ENCODE measurements at regions not wholly inside any gene's neighbourhood (a gene's known extent, or its start where the extent isn't known, plus 50 kb on each side); places are given as distances from the start of the nearest gene placed in this dataset.
"Not testable (repeated sequence)": the region's sequence is repeated elsewhere in the genome, so short reads cannot be mapped to it uniquely, and the experiment has no call there.

DNA sequence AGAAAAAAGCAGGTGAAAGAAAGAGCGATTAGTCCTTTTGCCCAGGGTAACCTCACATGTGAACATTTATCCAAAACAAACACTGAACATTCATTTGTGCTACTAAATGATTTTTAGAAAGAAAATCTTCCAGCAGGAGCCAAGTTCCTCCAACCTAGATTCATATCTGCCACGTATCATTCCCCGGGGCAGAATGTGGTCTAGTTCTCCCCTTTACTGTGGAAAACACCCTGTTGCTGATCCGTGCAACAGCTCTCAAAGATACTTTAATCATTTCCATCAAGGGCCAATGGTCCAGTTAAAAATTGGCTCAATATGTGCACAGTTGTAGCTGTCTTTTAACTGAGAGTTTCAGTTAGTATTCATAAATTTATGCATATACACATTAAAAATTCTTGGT is 479.1 kb downstream of the ATP23 start:
- no peak overlapping the region for H3K27ac Mint-ChIP-seq
- no peak for DNase-seq (ENCODE audit: low spot score in 2 of 2)
- peaks cover 4% of the 10 kb centered on the region for H3K9me3 Mint-ChIP-seq
- ATAC-seq (ENCODE audit: low read depth) = no peak
- no peaks in the 10 kb centered on the region for H3K4me1 Mint-ChIP-seq
- H3K4me3 Mint-ChIP-seq = no peak overlapping the region
- H3K27me3 Mint-ChIP-seq = peaks cover 3% of the 10 kb centered on the region
- no peaks in the 10 kb centered on the region for H3K36me3 Mint-ChIP-seq

DNA sequence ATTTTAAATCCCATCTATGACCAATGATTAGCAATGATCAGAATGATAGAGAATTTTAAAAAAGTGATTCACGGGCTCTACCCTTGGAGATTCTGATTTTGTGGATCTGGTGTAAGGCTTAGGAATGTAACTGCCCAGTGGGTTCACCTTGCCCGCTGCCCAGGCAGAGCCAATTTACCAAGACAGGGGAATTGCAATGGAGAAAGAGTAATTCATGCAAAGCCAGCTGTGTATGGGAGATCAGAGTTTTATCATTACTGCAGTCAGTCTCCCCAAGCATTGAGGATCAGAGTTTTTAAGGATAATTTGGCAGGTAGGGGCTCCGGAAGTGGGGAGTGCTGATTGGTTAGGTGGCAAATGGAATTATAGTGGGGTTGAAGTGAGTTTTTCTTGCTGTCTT is 480.6 kb downstream of the ATP23 start:
- no peak overlapping the region for H3K4me3 Mint-ChIP-seq
- no peaks in the 10 kb centered on the region for H3K36me3 Mint-ChIP-seq
- no peak overlapping the region for H3K27ac Mint-ChIP-seq
- H3K4me1 Mint-ChIP-seq = no peaks in the 10 kb centered on the region
- DNase-seq (ENCODE audit: low spot score in 2 of 2) (no peak), ATAC-seq (ENCODE audit: low read depth) (no peak)
- peaks cover 4% of the 10 kb centered on the region for H3K9me3 Mint-ChIP-seq
- peaks cover 3% of the 10 kb centered on the region for H3K27me3 Mint-ChIP-seq

DNA sequence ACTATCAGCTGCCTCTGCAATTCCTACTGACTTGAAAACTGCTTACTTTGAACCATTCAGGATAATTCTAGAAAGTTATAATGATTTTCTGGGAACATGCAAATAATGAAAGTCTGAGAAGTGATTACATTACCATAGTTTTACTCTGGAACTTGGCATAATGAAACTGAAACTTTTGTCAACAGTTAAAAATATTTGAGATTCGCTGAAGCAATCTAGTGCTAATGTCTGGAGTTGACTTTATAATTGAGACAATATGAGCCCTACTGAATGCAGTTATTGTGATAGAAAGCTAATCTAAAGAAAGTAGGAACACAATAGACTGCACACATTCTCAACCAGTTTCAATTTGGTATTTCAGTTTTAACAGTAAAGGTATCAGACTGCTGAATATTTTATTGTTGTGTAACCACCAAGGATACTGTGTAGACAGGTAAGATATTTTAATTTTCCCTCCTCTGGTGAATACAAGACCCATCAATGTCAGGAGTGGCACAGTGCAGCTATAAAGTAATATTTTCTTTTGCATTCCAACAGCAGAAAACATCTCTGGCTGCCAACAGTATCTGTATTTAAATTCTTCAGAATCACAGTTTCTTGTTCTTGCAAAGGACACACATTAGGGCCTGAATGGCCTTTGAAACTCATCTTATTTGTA is 483.5 kb downstream of the ATP23 start:
- no peaks in the 10 kb centered on the region for H3K36me3 Mint-ChIP-seq
- ATAC-seq (ENCODE audit: low read depth) (no peak), DNase-seq (ENCODE audit: low spot score in 2 of 2) (no peak)
- H3K27ac Mint-ChIP-seq = no peak overlapping the region
- no peaks in the 10 kb centered on the region for H3K4me1 Mint-ChIP-seq
- H3K27me3 Mint-ChIP-seq = peaks cover 4% of the 10 kb centered on the region
- no peak overlapping the region for H3K4me3 Mint-ChIP-seq
- peaks cover 3% of the 10 kb centered on the region for H3K9me3 Mint-ChIP-seq

DNA sequence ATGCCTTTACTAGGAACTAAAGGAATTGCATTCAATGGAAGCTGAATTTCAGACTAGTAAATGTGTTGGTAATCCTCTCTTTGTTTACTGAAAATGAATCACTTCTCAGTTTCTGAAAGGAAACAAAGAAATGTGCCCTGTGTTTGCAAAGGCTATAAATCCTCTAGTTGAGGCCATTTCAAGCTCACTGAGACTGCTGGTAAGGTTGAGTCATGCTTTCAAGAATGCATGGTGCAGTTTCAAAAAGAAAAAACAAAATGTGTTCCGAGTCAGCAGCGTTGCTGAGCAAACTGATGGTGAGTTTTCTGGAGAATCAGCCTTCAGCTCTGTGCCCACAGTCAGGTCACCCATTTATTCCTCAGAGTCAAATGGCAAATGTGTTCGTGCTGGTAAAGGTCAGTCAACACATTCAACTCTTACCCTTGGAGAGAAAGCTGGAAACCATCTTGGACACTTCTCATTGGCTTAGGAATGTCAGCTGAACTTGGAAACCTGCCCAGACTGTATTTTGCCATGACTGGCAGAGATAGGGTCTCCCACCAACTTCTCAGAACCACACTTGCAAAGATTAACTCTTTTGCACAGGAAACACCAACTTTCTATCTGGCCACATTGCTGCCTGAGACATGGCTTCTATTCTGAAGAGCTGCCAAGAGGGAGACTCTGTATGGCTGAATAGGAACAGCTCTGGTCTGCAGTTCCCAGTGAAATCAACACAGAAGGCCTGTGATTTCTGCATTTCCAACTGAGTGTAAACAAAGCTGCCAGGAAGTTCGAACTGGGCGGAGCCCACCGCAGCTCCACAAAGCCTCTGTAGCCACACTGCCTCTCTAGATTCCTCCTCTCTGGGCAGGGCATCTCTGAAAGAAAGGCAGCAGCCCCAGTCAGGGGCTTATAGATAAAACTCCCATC is 484.4 kb downstream of the ATP23 start:
- ATAC-seq (ENCODE audit: low read depth) (no peak), DNase-seq (ENCODE audit: low spot score in 2 of 2) (no peak)
- peaks cover 4% of the 10 kb centered on the region for H3K27me3 Mint-ChIP-seq
- H3K36me3 Mint-ChIP-seq = no peaks in the 10 kb centered on the region
- peaks cover 3% of the 10 kb centered on the region for H3K9me3 Mint-ChIP-seq
- H3K4me3 Mint-ChIP-seq = no peak overlapping the region
- no peaks in the 10 kb centered on the region for H3K4me1 Mint-ChIP-seq
- no peak overlapping the region for H3K27ac Mint-ChIP-seq

DNA sequence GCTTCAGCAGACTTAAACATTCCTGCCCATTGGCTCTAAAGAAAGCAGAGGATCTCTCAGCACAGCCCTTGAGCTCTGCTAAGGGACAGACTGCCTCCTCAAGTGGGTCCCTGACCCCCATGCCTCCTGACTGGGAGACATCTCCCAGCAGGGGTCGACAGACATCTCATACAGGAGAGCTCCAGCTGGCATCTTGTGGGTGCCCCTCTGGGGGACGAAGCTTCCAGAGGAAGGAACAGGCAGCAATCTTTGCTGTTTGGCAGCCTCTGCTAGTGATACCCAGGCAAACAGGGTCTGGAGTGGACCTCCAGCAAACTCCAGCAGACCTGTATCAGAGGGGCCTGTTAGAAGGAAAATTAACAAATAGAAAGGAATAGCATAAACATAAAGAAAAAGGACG is 485.1 kb downstream of the ATP23 start:
- H3K4me1 Mint-ChIP-seq; H3K27ac Mint-ChIP-seq; H3K27me3 Mint-ChIP-seq; ATAC-seq (ENCODE audit: low read depth); DNase-seq (ENCODE audit: low spot score in 2 of 2); H3K36me3 Mint-ChIP-seq; H3K9me3 Mint-ChIP-seq; H3K4me3 Mint-ChIP-seq: not testable (repeated sequence)

DNA sequence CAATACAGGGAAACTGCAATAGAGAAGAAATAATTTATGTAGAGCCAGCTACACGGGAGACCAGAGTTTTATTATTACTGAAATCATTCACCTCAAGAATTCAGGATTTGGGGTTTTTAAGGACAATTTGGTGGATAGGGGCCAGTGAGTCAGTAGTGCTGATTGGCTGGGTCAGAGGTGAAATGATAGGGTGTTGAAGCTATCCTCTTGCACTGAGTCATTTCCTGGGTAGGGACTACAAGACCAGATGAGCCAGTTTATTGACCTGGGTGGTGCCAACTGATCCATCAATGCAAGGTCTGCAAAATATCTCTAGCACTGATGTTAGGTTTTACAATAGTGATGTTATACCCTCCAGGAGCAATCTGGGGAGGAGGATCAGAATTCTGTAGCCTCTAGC is 486.3 kb downstream of the LRIG3 start:
- no peak overlapping the region for H3K4me3 Mint-ChIP-seq
- H3K27ac Mint-ChIP-seq = no peak overlapping the region
- H3K27me3 Mint-ChIP-seq = no peaks in the 10 kb centered on the region
- H3K9me3 Mint-ChIP-seq = no peaks in the 10 kb centered on the region
- DNase-seq (ENCODE audit: low spot score in 2 of 2) (no peak), ATAC-seq (ENCODE audit: low read depth) (no peak)
- no peaks in the 10 kb centered on the region for H3K4me1 Mint-ChIP-seq
- H3K36me3 Mint-ChIP-seq = no peaks in the 10 kb centered on the region

DNA sequence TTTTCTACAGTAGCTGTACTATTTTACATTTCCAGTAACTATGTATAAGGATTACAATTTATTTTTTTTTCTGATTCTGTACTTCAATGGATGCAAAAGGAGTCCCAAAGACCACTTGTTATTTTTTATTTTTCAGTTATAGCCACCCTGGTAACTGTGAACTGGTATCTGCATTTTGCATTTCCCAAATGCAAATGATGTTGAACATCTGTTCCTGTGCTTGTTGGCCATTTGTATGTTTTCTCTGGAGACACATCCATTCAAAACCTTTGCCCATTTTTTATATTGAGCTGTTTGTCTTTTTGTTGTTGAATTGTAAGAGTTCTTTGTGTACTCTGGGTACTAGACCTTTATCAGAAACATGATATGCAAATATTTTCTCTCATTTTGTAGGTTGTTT is 485.6 kb downstream of the LRIG3 start:
- DNase-seq (ENCODE audit: low spot score in 2 of 2) = no peak
- Mint-ChIP-seq H3K4me3 (no peak overlapping the region), H3K27me3 (peaks cover 2% of the 10 kb centered on the region), H3K27ac (no peak overlapping the region), H3K4me1 (no peaks in the 10 kb centered on the region), H3K36me3 (no peaks in the 10 kb centered on the region), H3K9me3 (peaks cover 1% of the 10 kb centered on the region)
- ATAC-seq (ENCODE audit: low read depth) = no peak

DNA sequence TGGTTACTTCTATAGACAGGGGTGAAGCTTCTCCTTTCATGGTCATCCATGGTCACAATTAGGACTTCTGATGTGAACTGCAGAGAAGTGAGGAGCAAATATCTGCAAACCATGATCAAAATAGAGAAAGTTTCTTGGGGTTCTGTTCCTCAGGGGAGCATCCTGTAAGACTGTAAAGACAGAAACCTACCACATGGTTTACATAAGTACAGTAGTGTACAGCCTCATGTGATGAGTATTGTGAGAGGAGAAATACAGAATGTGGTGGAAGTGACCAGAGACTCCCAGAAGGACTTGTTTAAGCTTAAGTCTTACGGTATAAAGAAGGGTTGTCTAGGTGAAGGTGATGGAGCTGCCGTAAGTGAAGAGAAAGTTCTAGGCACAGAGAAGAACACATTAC is 484.7 kb downstream of the LRIG3 start:
- H3K9me3 Mint-ChIP-seq = peaks cover 1% of the 10 kb centered on the region

DNA sequence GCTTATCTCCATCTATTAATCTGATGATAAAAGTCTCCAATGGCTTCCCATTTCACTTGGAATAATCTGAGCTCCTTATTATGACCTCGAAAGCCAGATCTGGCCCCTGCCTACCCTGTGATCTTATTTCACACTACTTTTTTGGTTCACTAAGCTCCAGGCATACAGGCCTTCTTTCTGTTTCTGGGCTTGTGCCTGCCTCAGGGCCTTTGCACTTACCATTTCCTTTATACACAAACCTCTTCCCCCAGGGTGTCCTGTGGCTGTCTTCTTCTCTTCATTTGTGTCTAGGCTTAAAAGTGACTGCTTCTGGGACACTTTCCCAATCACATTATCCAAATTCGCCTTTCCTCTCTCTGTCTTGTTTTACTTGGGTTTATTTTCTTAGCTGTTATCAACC is 478.8 kb downstream of the LRIG3 start:
- Mint-ChIP-seq H3K9me3 (peaks cover 5% of the 10 kb centered on the region), H3K4me1 (no peaks in the 10 kb centered on the region)

More for the DNA sequence above, 484.7 kb downstream of the LRIG3 start:
- H3K4me1 Mint-ChIP-seq = no peaks in the 10 kb centered on the region
- peaks cover 2% of the 10 kb centered on the region for H3K27me3 Mint-ChIP-seq
- no peak overlapping the region for H3K27ac Mint-ChIP-seq
- no peak for DNase-seq (ENCODE audit: low spot score in 2 of 2)
- H3K36me3 Mint-ChIP-seq = no peaks in the 10 kb centered on the region
- ATAC-seq (ENCODE audit: low read depth) = no peak
- no peak overlapping the region for H3K4me3 Mint-ChIP-seq

DNA sequence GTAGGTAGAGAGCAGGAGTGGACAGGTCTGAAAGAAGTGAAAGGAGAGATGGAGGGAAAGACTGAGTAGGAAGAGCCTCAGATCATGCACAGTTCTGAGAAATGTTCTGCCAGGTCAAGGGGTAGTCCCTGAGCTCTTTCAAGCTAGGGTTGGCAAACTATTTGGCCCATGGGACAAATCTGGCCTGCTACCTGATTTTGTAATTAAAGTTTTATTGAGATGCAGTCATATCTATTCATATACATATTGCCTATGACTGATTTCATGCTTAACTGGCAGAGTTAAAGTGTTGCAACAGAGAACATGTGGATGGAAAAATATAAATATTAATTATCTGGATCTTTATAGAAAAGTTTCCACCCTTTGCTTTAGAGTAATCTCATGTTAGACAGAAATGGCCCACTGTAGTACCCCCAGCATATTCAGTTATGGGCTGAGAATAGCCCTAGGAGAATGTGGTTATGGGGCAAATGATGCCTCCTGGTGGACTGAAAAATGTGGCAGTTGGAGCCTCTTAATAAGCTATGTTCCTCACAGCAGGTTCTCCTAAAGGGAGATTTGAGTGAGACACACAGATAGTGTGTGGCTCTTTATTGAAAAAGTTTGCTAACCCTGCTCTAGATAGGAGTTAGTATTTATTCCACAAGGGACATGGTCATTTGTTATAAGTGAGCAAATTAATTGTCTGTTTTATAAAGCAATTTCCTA is 476.9 kb downstream of the LRIG3 start:
- H3K27me3 Mint-ChIP-seq = peaks cover 2% of the 10 kb centered on the region
- DNase-seq (ENCODE audit: low spot score in 2 of 2) (no peak), ATAC-seq (ENCODE audit: low read depth) (no peak)
- H3K9me3 Mint-ChIP-seq = peaks cover 6% of the 10 kb centered on the region
- H3K36me3 Mint-ChIP-seq = no peaks in the 10 kb centered on the region
- no peak overlapping the region for H3K27ac Mint-ChIP-seq
- H3K4me1 Mint-ChIP-seq = no peaks in the 10 kb centered on the region
- no peak overlapping the region for H3K4me3 Mint-ChIP-seq

More for the DNA sequence above, 478.8 kb downstream of the LRIG3 start:
- peaks cover 2% of the 10 kb centered on the region for H3K27me3 Mint-ChIP-seq
- H3K4me3 Mint-ChIP-seq = no peak overlapping the region
- ATAC-seq (ENCODE audit: low read depth) (no peak), DNase-seq (ENCODE audit: low spot score in 2 of 2) (no peak)
- H3K27ac Mint-ChIP-seq = no peak overlapping the region
- no peaks in the 10 kb centered on the region for H3K36me3 Mint-ChIP-seq

DNA sequence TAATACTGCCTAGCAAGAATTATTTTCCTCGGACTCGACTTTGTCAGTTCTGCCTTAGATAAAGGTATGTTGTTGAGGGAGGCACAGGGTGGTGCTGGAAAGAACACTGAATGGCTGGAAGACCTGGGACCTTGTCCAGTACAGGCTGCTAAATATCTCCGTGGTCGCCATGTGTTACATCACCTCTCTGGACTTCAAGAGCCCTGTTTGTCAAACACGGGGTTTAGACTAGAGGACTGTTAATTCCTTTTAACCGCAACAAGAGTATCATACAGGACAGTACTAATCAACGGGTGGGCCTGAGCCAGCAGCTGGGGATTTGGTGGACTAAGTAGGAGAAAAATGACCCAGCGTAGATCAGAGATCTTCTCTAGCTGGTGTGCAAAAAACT is 476.3 kb downstream of the LRIG3 start:
- no peak for DNase-seq (ENCODE audit: low spot score in 2 of 2)

DNA sequence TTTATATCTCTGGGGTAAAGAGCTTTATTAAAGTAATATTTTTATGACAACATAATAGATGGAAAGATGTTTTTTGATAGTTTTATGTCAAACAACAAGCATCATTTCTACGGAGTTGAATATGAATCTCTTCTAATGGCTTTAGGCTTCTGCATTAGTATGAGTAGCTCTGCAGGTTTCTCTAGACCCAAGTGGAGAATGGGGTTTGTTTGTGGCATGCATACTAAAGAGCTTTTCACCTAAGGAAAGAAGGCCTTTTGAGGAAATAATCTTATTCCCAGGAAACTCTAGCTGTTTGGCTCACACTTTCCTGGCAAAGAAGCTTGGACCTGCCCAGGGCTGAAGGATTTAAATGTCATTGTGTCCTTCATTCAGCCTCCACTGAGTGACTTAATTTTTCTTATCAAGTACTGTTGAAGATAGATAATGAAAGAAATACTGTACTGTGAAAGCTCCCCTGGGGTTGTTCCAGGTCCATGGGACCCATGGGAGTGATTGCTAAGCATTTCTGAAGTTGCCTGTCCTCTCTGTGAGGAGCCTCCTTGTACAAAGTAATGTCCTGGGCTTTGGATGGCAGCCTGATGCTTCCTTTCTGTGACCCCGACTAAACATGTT is 469.3 kb downstream of the LRIG3 start:
- no peak for ATAC-seq (ENCODE audit: low read depth)
- peaks cover 2% of the 10 kb centered on the region for H3K9me3 Mint-ChIP-seq
- DNase-seq (ENCODE audit: low spot score in 2 of 2) = no peak
- no peaks in the 10 kb centered on the region for H3K4me1 Mint-ChIP-seq
- H3K27me3 Mint-ChIP-seq = peaks cover 1% of the 10 kb centered on the region
- H3K27ac Mint-ChIP-seq = no peak overlapping the region
- H3K36me3 Mint-ChIP-seq = no peaks in the 10 kb centered on the region
- no peak overlapping the region for H3K4me3 Mint-ChIP-seq

More for the DNA sequence above, 476.3 kb downstream of the LRIG3 start:
- Mint-ChIP-seq H3K4me1 (no peaks in the 10 kb centered on the region), H3K27ac (no peak overlapping the region), H3K36me3 (no peaks in the 10 kb centered on the region), H3K9me3 (peaks cover 6% of the 10 kb centered on the region), H3K4me3 (no peak overlapping the region), H3K27me3 (peaks cover 2% of the 10 kb centered on the region)
- no peak for ATAC-seq (ENCODE audit: low read depth)

DNA sequence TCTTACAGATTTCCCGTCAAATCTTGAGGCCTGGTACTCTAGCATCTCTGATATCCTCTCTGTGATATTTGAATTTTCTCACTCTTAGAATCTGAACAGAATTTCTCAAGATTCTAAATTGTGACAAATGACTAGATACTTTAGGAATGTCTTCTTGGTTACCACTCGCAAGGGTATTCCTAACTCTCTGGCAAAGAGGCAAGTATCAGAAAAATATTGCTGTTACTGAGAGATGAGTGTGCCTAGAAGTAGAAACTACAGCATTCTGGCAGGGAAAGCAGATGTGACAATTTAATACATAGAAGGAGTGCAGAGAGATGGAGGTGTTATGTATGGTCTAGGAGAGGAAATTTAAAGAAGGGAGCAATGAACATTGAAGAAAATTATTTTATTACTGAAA is 467.8 kb downstream of the LRIG3 start:
- Mint-ChIP-seq H3K36me3 (no peaks in the 10 kb centered on the region), H3K9me3 (peaks cover 1% of the 10 kb centered on the region), H3K27me3 (peaks cover 1% of the 10 kb centered on the region), H3K4me1 (no peaks in the 10 kb centered on the region), H3K27ac (no peak overlapping the region), H3K4me3 (no peak overlapping the region)
- ATAC-seq (ENCODE audit: low read depth) = no peak
- no peak for DNase-seq (ENCODE audit: low spot score in 2 of 2)

DNA sequence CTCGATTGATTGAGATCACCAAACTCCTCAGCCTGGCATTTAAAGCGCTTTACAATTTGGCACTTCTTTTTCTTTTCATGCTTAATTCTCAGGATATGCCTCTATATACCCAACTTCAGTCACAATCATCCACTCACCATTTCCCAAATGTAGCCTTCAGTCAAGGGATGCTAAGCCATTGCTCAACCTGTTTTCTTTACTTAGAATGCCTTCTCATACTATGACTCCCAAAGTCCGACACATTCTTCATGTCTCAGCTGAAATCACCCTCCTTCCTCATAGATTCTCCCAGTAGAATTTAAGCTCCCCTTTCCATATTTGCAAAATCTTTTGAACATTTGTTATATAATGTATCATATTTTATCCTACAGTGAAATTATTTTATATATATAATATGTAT is 467.0 kb downstream of the LRIG3 start:
- H3K4me3 Mint-ChIP-seq = no peak overlapping the region
- H3K9me3 Mint-ChIP-seq = peaks cover 1% of the 10 kb centered on the region
- H3K4me1 Mint-ChIP-seq = no peaks in the 10 kb centered on the region
- H3K27ac Mint-ChIP-seq = no peak overlapping the region
- ATAC-seq (ENCODE audit: low read depth) = no peak
- peaks cover 1% of the 10 kb centered on the region for H3K27me3 Mint-ChIP-seq
- no peak for DNase-seq (ENCODE audit: low spot score in 2 of 2)
- no peaks in the 10 kb centered on the region for H3K36me3 Mint-ChIP-seq
